ACHN (cell line): ENCODE measurements at regions not wholly inside any gene's neighbourhood (a gene's known extent, or its start where the extent isn't known, plus 50 kb on each side); places are given as distances from the start of the nearest gene placed in this dataset.

Experiments used
- DNase-seq: peaks from one replicate; pipeline ENCODE4 v3.0.0-alpha.2; 2015
- in situ Hi-C: cut with HindIII; loops from 2 replicates; pipeline ENCODE4 v1.10.0; 2017; ENCODE audit warnings: low sequenced_read_pairs, low pct_ligation_motif_present, low pct_unique_long_range_greater_than_20kb

- no peak for DNase-seq
- in situ Hi-C loops, result no loop called here
These were observed 148.6 kb upstream of the PKDCC start for GRCh38 chr2:41899189-41899588.

GRCh38 chr2:41900101-41900577, 147.7 kb upstream of the PKDCC start:
- in situ Hi-C loops, result no loop called here
- DNase-seq, result no peak

DNA sequence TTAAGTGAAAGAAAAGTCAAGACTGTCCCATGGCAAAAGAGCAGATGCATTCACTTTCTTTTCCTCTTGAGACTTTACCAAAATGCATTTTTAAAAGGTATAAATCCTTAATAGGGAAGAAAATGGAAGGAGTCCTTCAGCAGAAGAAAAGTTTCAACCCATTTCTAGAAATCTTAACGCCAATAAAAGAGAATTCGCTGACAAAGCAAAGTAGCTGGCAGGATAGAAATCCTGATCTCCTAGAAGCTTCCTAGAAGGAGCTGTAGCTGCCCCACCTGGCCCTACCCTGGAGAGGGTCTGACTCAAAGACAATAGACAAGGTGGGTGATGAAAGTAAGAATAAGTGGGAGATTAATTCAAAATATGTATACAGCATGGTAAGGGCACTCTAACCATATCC, 144.9 kb upstream of the PKDCC start:
- DNase-seq, result no peak
- in situ Hi-C loops, result no loop called here

GRCh38 chr2:41903474-41904135, 144.2 kb upstream of the PKDCC start:
- no peak for DNase-seq
- in situ Hi-C loops, result no loop called here

- in situ Hi-C loops, result no loop called here
- no peak for DNase-seq
These were observed 143.4 kb upstream of the PKDCC start for GRCh38 chr2:41904459-41904858.

- DNase-seq, result no peak
- in situ Hi-C loops, result no loop called here
These were observed 142.1 kb upstream of the PKDCC start for GRCh38 chr2:41905597-41906337.

GRCh38 chr2:41906338-41906725, 141.5 kb upstream of the PKDCC start:
- no peak for DNase-seq

GRCh38 chr2:41907141-41907540, 140.7 kb upstream of the PKDCC start:
- in situ Hi-C loops, result no loop called here
- no peak for DNase-seq

More at GRCh38 chr2:41906338-41906725, 141.5 kb upstream of the PKDCC start:
- in situ Hi-C loops, result no loop called here

- peak; percentile 41 for DNase-seq
These were observed 140.0 kb upstream of the PKDCC start for GRCh38 chr2:41907771-41908207.

DNA sequence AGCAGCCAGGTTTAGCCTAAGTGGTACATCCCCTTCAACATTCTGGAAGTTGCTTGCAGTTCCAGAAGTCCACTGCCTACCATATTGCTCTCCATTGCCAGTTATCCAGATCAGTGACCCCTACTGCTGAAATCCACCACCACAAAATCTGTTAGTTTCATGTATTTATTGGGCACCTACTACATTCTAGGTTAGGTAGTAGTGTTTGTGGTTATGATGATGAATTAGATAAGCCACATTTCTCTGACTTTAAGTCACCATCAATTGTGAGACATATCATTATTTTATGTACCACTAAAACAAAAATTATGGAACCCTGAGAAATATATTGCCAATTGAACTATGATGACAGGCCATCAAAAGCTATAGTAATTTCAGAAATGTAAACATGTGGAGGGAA, 139.5 kb upstream of the PKDCC start:
- no peak for DNase-seq
- in situ Hi-C loops, result no loop called here

More at GRCh38 chr2:41907771-41908207, 140.0 kb upstream of the PKDCC start:
- in situ Hi-C loops, result no loop called here

DNA sequence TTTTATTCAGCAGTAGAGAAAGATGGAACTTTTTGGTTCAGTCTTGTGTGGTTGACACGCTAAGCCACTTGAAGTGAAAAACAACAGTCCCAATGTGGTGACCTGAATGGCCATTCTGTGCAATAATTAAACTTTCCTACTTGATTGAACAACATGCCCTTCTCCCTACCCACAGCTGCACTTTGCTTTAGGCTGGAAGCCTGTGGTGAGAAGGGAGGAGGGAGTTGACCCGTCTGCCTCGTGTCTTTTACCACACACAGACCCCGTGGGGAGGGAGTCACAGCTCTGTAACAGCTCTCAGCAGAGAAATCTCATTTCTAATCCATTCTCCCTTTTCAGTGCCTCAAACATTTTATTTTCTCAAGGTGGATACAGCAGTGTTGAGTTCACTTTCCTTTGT, 138.2 kb upstream of the PKDCC start:
- in situ Hi-C loops, result no loop called here
- DNase-seq, result no peak

GRCh38 chr2:41910126-41910525, 137.7 kb upstream of the PKDCC start:
- DNase-seq, result peak; percentile 16
- in situ Hi-C loops, result no loop called here

GRCh38 chr2:41911033-41911432, 136.8 kb upstream of the PKDCC start:
- DNase-seq, result no peak
- in situ Hi-C loops, result no loop called here

GRCh38 chr2:41912337-41912736, 135.5 kb upstream of the PKDCC start:
- DNase-seq, result no peak
- in situ Hi-C loops, result no loop called here

GRCh38 chr2:41912776-41913175, 135.0 kb upstream of the PKDCC start:
- in situ Hi-C loops, result no loop called here

GRCh38 chr2:41913311-41913710, 134.5 kb upstream of the PKDCC start:
- no peak for DNase-seq
- in situ Hi-C loops, result no loop called here

More at GRCh38 chr2:41912776-41913175, 135.0 kb upstream of the PKDCC start:
- no peak for DNase-seq

- no peak for DNase-seq
- in situ Hi-C loops, result no loop called here
These were observed 133.8 kb upstream of the PKDCC start for GRCh38 chr2:41913921-41914609.

GRCh38 chr2:41914936-41915335, 132.9 kb upstream of the PKDCC start:
- in situ Hi-C loops, result no loop called here

DNA sequence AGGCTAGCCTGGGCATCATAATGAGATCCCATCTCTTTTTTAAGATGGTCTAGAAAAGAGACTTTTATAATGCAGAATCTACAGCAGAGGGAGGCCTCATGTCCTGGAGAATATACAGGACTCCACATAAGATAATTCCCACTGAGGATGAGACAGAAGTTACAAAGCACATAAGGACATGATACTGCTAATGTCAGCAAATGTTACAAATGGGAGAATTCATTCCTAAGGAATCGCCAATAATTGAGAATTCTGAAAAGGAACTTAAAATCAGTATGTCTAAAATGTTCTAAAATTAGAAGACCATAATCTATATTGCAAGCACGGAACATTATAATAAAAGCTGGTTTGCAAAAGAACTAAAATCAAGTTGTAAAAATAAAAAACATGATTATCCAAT, 131.6 kb upstream of the PKDCC start:
- DNase-seq, result no peak
- in situ Hi-C loops, result no loop called here

More at GRCh38 chr2:41914936-41915335, 132.9 kb upstream of the PKDCC start:
- DNase-seq, result no peak
